GM06990 (cell line): ENCODE measurements at regions not wholly inside any gene's neighbourhood (a gene's known extent, or its start where the extent isn't known, plus 50 kb on each side); places are given as distances from the start of the nearest gene placed in this dataset.

ENCODE experiments used
- DNase-seq: peaks from one replicate; pipeline ENCODE4 v3.0.0-alpha.2; 2011; ENCODE audit not compliant: insufficient read length; ENCODE audit errors: extremely low read depth
- H3K27me3 ChIP-seq: replicated peaks from 2 replicates; pipeline ENCODE4 v1.6.0; 2011; ENCODE audit warnings: low read length; ENCODE audit not compliant: control insufficient read depth, insufficient read depth
- H3K36me3 ChIP-seq: 2 replicates; pipeline ENCODE4 v1.5.1; 2011; ENCODE audit warnings: low read length; ENCODE audit not compliant: control insufficient read depth, insufficient read depth
- H3K4me3 ChIP-seq: replicated peaks from 2 replicates; pipeline ENCODE4 v1.5.1; 2011; ENCODE audit warnings: low read depth, mild to moderate bottlenecking, control low read depth, low read length
- CTCF ChIP-seq: IDR thresholded peaks from 2 replicates; pipeline ENCODE4 v1.5.1; 2011; ENCODE audit warnings: low read length, control low read depth, mild to moderate bottlenecking, inconsistent platforms; ENCODE audit not compliant: insufficient read depth, poor library complexity, severe bottlenecking

GRCh38 chr10:121681997-121682687, 83.9 kb upstream of the FGFR2 start:
- no peaks in the 10 kb centered on the region; the same call in 1 of the 2 replicates for H3K27me3 ChIP-seq
- H3K4me3 ChIP-seq: no peak overlapping the region
- DNase-seq: no peak
- no peak for TF ChIP-seq CTCF
- no peaks in the 10 kb centered on the region for H3K36me3 ChIP-seq

GRCh38 chr10:121680879-121681655, 82.8 kb upstream of the FGFR2 start:
- no peaks in the 10 kb centered on the region for H3K36me3 ChIP-seq
- H3K4me3 ChIP-seq: no peak overlapping the region
- no peak for DNase-seq
- TF ChIP-seq CTCF: no peak
- no peaks in the 10 kb centered on the region for H3K27me3 ChIP-seq

GRCh38 chr10:121679916-121680315, 81.7 kb upstream of the FGFR2 start:
- Histone ChIP-seq H3K27me3 (no peaks in the 10 kb centered on the region), H3K36me3 (no peaks in the 10 kb centered on the region), H3K4me3 (no peak overlapping the region)
- DNase-seq: no peak
- TF ChIP-seq CTCF: no peak

- no peak for TF ChIP-seq CTCF
- H3K4me3 ChIP-seq: no peak overlapping the region
- DNase-seq: no peak
- no peaks in the 10 kb centered on the region for H3K36me3 ChIP-seq
- no peaks in the 10 kb centered on the region for H3K27me3 ChIP-seq
These were observed 80.5 kb upstream of the FGFR2 start for GRCh38 chr10:121678631-121679174.

- no peak overlapping the region for H3K4me3 ChIP-seq
- no peak for DNase-seq
These were observed 79.6 kb upstream of the FGFR2 start for GRCh38 chr10:121677880-121678279.

More at GRCh38 chr10:121677880-121678279, 79.6 kb upstream of the FGFR2 start:
- no peak for TF ChIP-seq CTCF
- Histone ChIP-seq H3K36me3 (no peaks in the 10 kb centered on the region), H3K27me3 (no peaks in the 10 kb centered on the region)
